PFSK-1 (cell line): ENCODE measurements at regions not wholly inside any gene's neighbourhood (a gene's known extent, or its start where the extent isn't known, plus 50 kb on each side); places are given as distances from the start of the nearest gene placed in this dataset.

Experiments used
- FOXP2 ChIP-seq: optimal IDR thresholded peaks from 2 replicates; pipeline ENCODE3; 2011; ENCODE audit warnings: borderline replicate concordance, control low read depth, inconsistent platforms; ENCODE audit not compliant: insufficient read depth; ENCODE audit errors: extremely low read length, extremely low read depth
- POLR2AphosphoS5 ChIP-seq: IDR thresholded peaks from 2 replicates; pipeline ENCODE4 v1.6.1; 2012; ENCODE audit warnings: low read depth, mild to moderate bottlenecking, control low read depth, low read length, moderate library complexity
- REST ChIP-seq, 2 experiments: IDR thresholded peaks; 2 replicates each; pipeline versions ENCODE4 v1.6.1 to v1.8.0; 2011 to 2012; ENCODE audit warnings: low read depth in 2 of 2, low read length in 2 of 2, control low read depth in 1 of 2, inconsistent platforms in 1 of 2, mild to moderate bottlenecking in 1 of 2, moderate library complexity in 1 of 2; ENCODE audit not compliant: insufficient read depth in 1 of 2
- SIN3A ChIP-seq: IDR thresholded peaks from 2 replicates; pipeline ENCODE4 v1.6.1; 2012; ENCODE audit warnings: mild to moderate bottlenecking, low read length, moderate library complexity, borderline replicate concordance; ENCODE audit not compliant: insufficient read depth
- TAF1 ChIP-seq: IDR thresholded peaks from 2 replicates; pipeline ENCODE4 v1.6.1; 2012; ENCODE audit warnings: low read length, control low read depth, borderline replicate concordance; ENCODE audit not compliant: insufficient read depth

- TF ChIP-seq REST (IDR thresholded peaks at IDR 0.05; ENCODE audit: insufficient read depth in 1 of 2, low read depth in 2 of 2, low read length in 2 of 2) (no peak), TAF1 (no peak), SIN3A (no peak), FOXP2 (no peak), POLR2AphosphoS5 (no peak)
These were observed 282.3 kb downstream of the PYDC2 start for GRCh38 chr3:191743283-191743682.

GRCh38 chr3:191750618-191751017 is 289.7 kb downstream of the PYDC2 start:
- TF ChIP-seq POLR2AphosphoS5 (no peak), FOXP2 (no peak), REST (IDR thresholded peaks at IDR 0.05; ENCODE audit: insufficient read depth in 1 of 2, low read depth in 2 of 2, low read length in 2 of 2) (no peak), TAF1 (no peak), SIN3A (no peak)

GRCh38 chr3:191753196-191753595 is 292.2 kb downstream of the PYDC2 start:
- TF ChIP-seq REST (IDR thresholded peaks at IDR 0.05; ENCODE audit: insufficient read depth in 1 of 2, low read depth in 2 of 2, low read length in 2 of 2): no peak
- TF ChIP-seq TAF1: no peak
- TF ChIP-seq POLR2AphosphoS5: no peak

GRCh38 chr3:191761906-191762305 is 300.9 kb downstream of the PYDC2 start:
- TF ChIP-seq POLR2AphosphoS5 (no peak), REST (IDR thresholded peaks at IDR 0.05; ENCODE audit: insufficient read depth in 1 of 2, low read depth in 2 of 2, low read length in 2 of 2) (no peak), FOXP2 (no peak), SIN3A (no peak), TAF1 (no peak)

- TF ChIP-seq FOXP2 (no peak), TAF1 (no peak), REST (IDR thresholded peaks at IDR 0.05; ENCODE audit: insufficient read depth in 1 of 2, low read depth in 2 of 2, low read length in 2 of 2) (no peak), POLR2AphosphoS5 (no peak), SIN3A (no peak)
These were observed 301.5 kb downstream of the PYDC2 start for GRCh38 chr3:191762323-191762960.
